ES-I3 (cell line): ENCODE measurements at regions not wholly inside any gene's neighbourhood (a gene's known extent, or its start where the extent isn't known, plus 50 kb on each side); places are given as distances from the start of the nearest gene placed in this dataset.

Experiments
- H3K36me3 ChIP-seq: 2 replicates; pipeline ENCODE4 v1.6.1; 2013; ENCODE audit warnings: mild to moderate bottlenecking, low read length, control low read depth, moderate library complexity; ENCODE audit not compliant: insufficient read depth
- H3K4me1 ChIP-seq: 2 replicates; pipeline ENCODE4 v1.6.1; 2013; ENCODE audit warnings: mild to moderate bottlenecking, control low read depth, low read length; ENCODE audit not compliant: insufficient read depth
- H3K9ac ChIP-seq: 2 replicates; pipeline ENCODE4 v1.6.1; 2013; ENCODE audit warnings: low read depth, mild to moderate bottlenecking, low read length, moderate library complexity
- H3K9me3 ChIP-seq: 2 replicates; pipeline ENCODE4 v1.6.1; 2013; ENCODE audit warnings: mild to moderate bottlenecking, low read length, moderate library complexity; ENCODE audit not compliant: control insufficient read depth, insufficient read depth

- Histone ChIP-seq H3K4me1 (no peaks in the 10 kb centered on the region), H3K36me3 (no peaks in the 10 kb centered on the region), H3K9ac (no peak overlapping the region), H3K9me3 (peaks cover 6% of the 10 kb centered on the region)
Measured at GRCh38 chr22:48836673-48837340, 990.9 kb downstream of the BRD1 start.

GRCh38 chr22:48835857-48836672 is 991.6 kb downstream of the BRD1 start:
- no peaks in the 10 kb centered on the region for H3K4me1 ChIP-seq
- H3K36me3 ChIP-seq, result no peaks in the 10 kb centered on the region
- peaks cover 6% of the 10 kb centered on the region for H3K9me3 ChIP-seq
- H3K9ac ChIP-seq, result no peak overlapping the region

GRCh38 chr22:48835364-48835763 is 992.3 kb downstream of the BRD1 start:
- H3K9ac ChIP-seq, result no peak overlapping the region
- H3K36me3 ChIP-seq, result no peaks in the 10 kb centered on the region
- no peaks in the 10 kb centered on the region for H3K4me1 ChIP-seq
- H3K9me3 ChIP-seq, result peaks cover 6% of the 10 kb centered on the region

- Histone ChIP-seq H3K9ac (no peak overlapping the region), H3K36me3 (no peaks in the 10 kb centered on the region), H3K4me1 (no peaks in the 10 kb centered on the region), H3K9me3 (peaks cover 6% of the 10 kb centered on the region)
Measured at GRCh38 chr22:48834404-48834803, 993.3 kb downstream of the BRD1 start.

GRCh38 chr22:48832592-48832991 is 995.1 kb downstream of the BRD1 start:
- Histone ChIP-seq H3K9me3 (peaks cover 6% of the 10 kb centered on the region), H3K36me3 (no peaks in the 10 kb centered on the region), H3K9ac (no peak overlapping the region), H3K4me1 (no peaks in the 10 kb centered on the region)

GRCh38 chr22:48829908-48830307 is 997.8 kb downstream of the BRD1 start:
- H3K36me3 ChIP-seq, result no peaks in the 10 kb centered on the region
- H3K9me3 ChIP-seq, result peaks cover 6% of the 10 kb centered on the region
- H3K4me1 ChIP-seq, result no peaks in the 10 kb centered on the region

GRCh38 chr22:48828688-48829087 is 999.0 kb downstream of the BRD1 start:
- peaks cover 6% of the 10 kb centered on the region for H3K9me3 ChIP-seq
- H3K36me3 ChIP-seq, result no peaks in the 10 kb centered on the region
- H3K4me1 ChIP-seq, result no peaks in the 10 kb centered on the region
- no peak overlapping the region for H3K9ac ChIP-seq

More at GRCh38 chr22:48829908-48830307, 997.8 kb downstream of the BRD1 start:
- H3K9ac ChIP-seq, result no peak overlapping the region

- Histone ChIP-seq H3K4me1 (no peaks in the 10 kb centered on the region), H3K9ac (no peak overlapping the region), H3K9me3 (peaks cover 6% of the 10 kb centered on the region), H3K36me3 (no peaks in the 10 kb centered on the region)
Measured at GRCh38 chr22:48827904-48828555, 999.6 kb downstream of the BRD1 start.

GRCh38 chr22:48827268-48827846 is 1000.3 kb downstream of the BRD1 start:
- Histone ChIP-seq H3K9ac (no peak overlapping the region), H3K9me3 (peaks cover 3% of the 10 kb centered on the region; the same call in 1 of the 2 replicates), H3K4me1 (no peaks in the 10 kb centered on the region), H3K36me3 (no peaks in the 10 kb centered on the region)

GRCh38 chr22:48826546-48826945 is 1001.1 kb downstream of the BRD1 start:
- Histone ChIP-seq H3K9me3 (no peaks in the 10 kb centered on the region), H3K9ac (no peak overlapping the region), H3K36me3 (no peaks in the 10 kb centered on the region), H3K4me1 (no peaks in the 10 kb centered on the region)

GRCh38 chr22:48825802-48826520 is 1001.7 kb downstream of the BRD1 start:
- H3K9me3 ChIP-seq, result no peaks in the 10 kb centered on the region
- no peaks in the 10 kb centered on the region for H3K36me3 ChIP-seq
- H3K9ac ChIP-seq, result no peak overlapping the region
- no peaks in the 10 kb centered on the region for H3K4me1 ChIP-seq

- Histone ChIP-seq H3K36me3 (no peaks in the 10 kb centered on the region), H3K9me3 (no peaks in the 10 kb centered on the region), H3K9ac (no peak overlapping the region), H3K4me1 (no peaks in the 10 kb centered on the region)
Measured at GRCh38 chr22:48824712-48825651, 1002.7 kb downstream of the BRD1 start.

GRCh38 chr22:48823941-48824340 is 1003.7 kb downstream of the BRD1 start:
- Histone ChIP-seq H3K4me1 (no peaks in the 10 kb centered on the region), H3K9ac (no peak overlapping the region), H3K36me3 (no peaks in the 10 kb centered on the region), H3K9me3 (no peaks in the 10 kb centered on the region)
